OCI-LY1 (cell line): ENCODE measurements at regions not wholly inside any gene's neighbourhood (a gene's known extent, or its start where the extent isn't known, plus 50 kb on each side); places are given as distances from the start of the nearest gene placed in this dataset.

ENCODE experiments used
- H2AFZ ChIP-seq: fragments of 200-600 bp; sonication (generic), shearing (Covaris generic); 2 replicates; pipeline ENCODE4 v1.6.0; 2014; ENCODE audit warnings: antibody characterized with exemption, mild to moderate bottlenecking, low read length
- H3F3A ChIP-seq: fragments of 200-600 bp; sonication (generic), shearing (Covaris generic); 2 replicates; pipeline ENCODE4 v1.6.0; 2014; ENCODE audit warnings: mild to moderate bottlenecking, antibody characterized with exemption, low read length, moderate library complexity; ENCODE audit not compliant: insufficient read depth
- H3K27ac ChIP-seq: fragments of 200-600 bp; sonication (generic); 2 replicates; pipeline ENCODE4 v1.5.1; 2014; ENCODE audit warnings: low read length, mixed run types, mild to moderate bottlenecking, low read depth; ENCODE audit not compliant: poor library complexity, severe bottlenecking
- H3K27me3 ChIP-seq: fragments of 200-600 bp; sonication (generic); 2 replicates; pipeline ENCODE4 v1.6.0; 2014; ENCODE audit warnings: antibody characterized with exemption, mild to moderate bottlenecking, low read length, moderate library complexity; ENCODE audit not compliant: insufficient read depth
- H3K36me3 ChIP-seq: fragments of 200-600 bp; sonication (generic); 2 replicates; pipeline ENCODE4 v1.6.1; 2014; ENCODE audit warnings: mild to moderate bottlenecking, antibody characterized with exemption, low read length, moderate library complexity, mixed read lengths; ENCODE audit not compliant: insufficient read depth
- H3K4me1 ChIP-seq: fragments of 200-600 bp; sonication (generic); 2 replicates; pipeline ENCODE4 v1.5.1; 2014; ENCODE audit warnings: mild to moderate bottlenecking, low read length, moderate library complexity; ENCODE audit not compliant: insufficient read depth, severe bottlenecking
- H3K4me2 ChIP-seq: fragments of 200-600 bp; sonication (generic), shearing (Covaris generic); 2 replicates; pipeline ENCODE4 v1.6.1; 2014; ENCODE audit warnings: low read length
- H3K4me3 ChIP-seq: fragments of 200-600 bp; sonication (generic); 2 replicates; pipeline ENCODE4 v1.5.1; 2014; ENCODE audit warnings: low read length, low read depth, mild to moderate bottlenecking, mixed read lengths; ENCODE audit not compliant: poor library complexity, severe bottlenecking
- H3K79me2 ChIP-seq: fragments of 200-600 bp; shearing (Covaris generic); 2 replicates; pipeline ENCODE4 v1.6.1; 2016; ENCODE audit warnings: mixed run types, low read length, mixed read lengths; ENCODE audit not compliant: insufficient read depth
- H3K9ac ChIP-seq: fragments of 200-600 bp; sonication (generic), shearing (Covaris generic); 2 replicates; pipeline ENCODE4 v1.6.1; 2014; ENCODE audit warnings: mild to moderate bottlenecking, low read length, mixed read lengths
- H3K9me2 ChIP-seq: fragments of 200-600 bp; sonication (generic), shearing (Covaris generic); 2 replicates; pipeline ENCODE4 v1.6.1; 2014; ENCODE audit warnings: low read depth, mild to moderate bottlenecking, low read length, mixed read lengths
- H3K9me3 ChIP-seq: fragments of 200-600 bp; shearing (Covaris generic); 2 replicates; pipeline ENCODE4 v1.6.1; 2014; ENCODE audit warnings: low read length, mixed read lengths
- H4K20me1 ChIP-seq: fragments of 200-600 bp; sonication (generic), shearing (Covaris generic); 2 replicates; pipeline ENCODE4 v1.6.0; 2016; ENCODE audit warnings: mild to moderate bottlenecking, low read length; ENCODE audit not compliant: insufficient read depth
- CTCF ChIP-seq: fragments of 200-600 bp; sonication (generic), shearing (Covaris generic); IDR thresholded peaks from 2 replicates; pipeline ENCODE4 v1.5.1; 2017; ENCODE audit warnings: mild to moderate bottlenecking, antibody characterized with exemption, low read length, moderate library complexity, mixed read lengths
- EZH2 ChIP-seq: fragments of 200-600 bp; sonication (generic), shearing (Covaris generic); IDR thresholded peaks from 2 replicates; pipeline ENCODE4 v1.8.0; 2017; ENCODE audit warnings: borderline replicate concordance, mixed run types, mild to moderate bottlenecking, antibody characterized with exemption, low read length, moderate library complexity, mixed read lengths

- Histone ChIP-seq H3F3A (no peaks in the 10 kb centered on the region), H3K4me1 (no peaks in the 10 kb centered on the region), H3K4me3 (no peak overlapping the region), H4K20me1 (no peaks in the 10 kb centered on the region), H3K27ac (no peak overlapping the region), H2AFZ (no peak overlapping the region), H3K9me3 (no peaks in the 10 kb centered on the region), H3K79me2 (no peaks in the 10 kb centered on the region), H3K36me3 (no peaks in the 10 kb centered on the region), H3K27me3 (no peaks in the 10 kb centered on the region), H3K9ac (no peak overlapping the region), H3K9me2 (no peaks in the 10 kb centered on the region), H3K4me2 (no peak overlapping the region)
- TF ChIP-seq CTCF, result no peak
- TF ChIP-seq EZH2, result no peak
Measured at GRCh38 chr13:55000844-55001243, 1972.2 kb downstream of the OLFM4 start.

GRCh38 chr13:55001881-55002280 lies 1973.3 kb downstream of the OLFM4 start:
- H3K36me3 ChIP-seq, result no peaks in the 10 kb centered on the region
- TF ChIP-seq CTCF, result no peak

GRCh38 chr13:55007681-55008080 lies 1979.1 kb downstream of the OLFM4 start:
- no peaks in the 10 kb centered on the region for H3K9me3 ChIP-seq
- no peaks in the 10 kb centered on the region for H3K4me1 ChIP-seq
- H3K79me2 ChIP-seq, result no peaks in the 10 kb centered on the region
- no peak overlapping the region for H3K4me3 ChIP-seq
- no peaks in the 10 kb centered on the region for H3F3A ChIP-seq
- H3K9ac ChIP-seq, result no peak overlapping the region
- no peak overlapping the region for H3K27ac ChIP-seq
- no peak overlapping the region for H3K4me2 ChIP-seq
- H3K27me3 ChIP-seq, result no peaks in the 10 kb centered on the region
- H3K36me3 ChIP-seq, result no peaks in the 10 kb centered on the region
- H3K9me2 ChIP-seq, result no peaks in the 10 kb centered on the region
- H4K20me1 ChIP-seq, result no peaks in the 10 kb centered on the region
- H2AFZ ChIP-seq, result no peak overlapping the region
- no peak for TF ChIP-seq EZH2
- no peak for TF ChIP-seq CTCF

More at GRCh38 chr13:55001881-55002280, 1973.3 kb downstream of the OLFM4 start:
- Histone ChIP-seq H3K27me3 (no peaks in the 10 kb centered on the region), H3K4me3 (no peak overlapping the region), H3F3A (no peaks in the 10 kb centered on the region), H3K9ac (no peak overlapping the region), H3K27ac (no peak overlapping the region), H3K4me2 (no peak overlapping the region), H3K4me1 (no peaks in the 10 kb centered on the region), H4K20me1 (no peaks in the 10 kb centered on the region), H3K9me3 (no peaks in the 10 kb centered on the region), H2AFZ (no peak overlapping the region), H3K79me2 (no peaks in the 10 kb centered on the region), H3K9me2 (no peaks in the 10 kb centered on the region)
